SK-N-SH treated with all-trans-retinoic acid at 6 μM for 48 hours (cell line): ENCODE measurements at regions not wholly inside any gene's neighbourhood (a gene's known extent, or its start where the extent isn't known, plus 50 kb on each side); places are given as distances from the start of the nearest gene placed in this dataset.

Source experiments
- ATAC-seq: fragments of 200-7000 bp; cut with Tn5 transposase; 3 replicates; pipeline ENCODE4 v1.9.1; 2020; ENCODE audit warnings: mild to moderate bottlenecking, moderate library complexity
- ARNTL ChIP-seq: fragments of 450-650 bp; formaldehyde crosslinking; IDR thresholded peaks from 2 replicates; pipeline ENCODE4 v1.5.0; 2020; ENCODE audit warnings: low read depth, mild to moderate bottlenecking, moderate library complexity, borderline replicate concordance
- BACH2 ChIP-seq: fragments of 250-450 bp; sonication (Bioruptor Pico); IDR thresholded peaks from 2 replicates; pipeline ENCODE4 v1.9.0; 2021; ENCODE audit warnings: mild to moderate bottlenecking, borderline replicate concordance
- CREB5 ChIP-seq: fragments of 250-450 bp; sonication (Bioruptor Pico); IDR thresholded peaks from 2 replicates; pipeline ENCODE4 v1.5.1; 2020; ENCODE audit warnings: low read depth, mild to moderate bottlenecking, moderate library complexity
- CSRNP3 ChIP-seq: fragments of 250-450 bp; sonication (Bioruptor Pico); IDR thresholded peaks from 2 replicates; pipeline ENCODE4 v1.5.1; 2021; ENCODE audit warnings: mild to moderate bottlenecking, moderate library complexity
- ESRRG ChIP-seq: fragments of 250-450 bp; sonication (Bioruptor Pico); IDR thresholded peaks from 2 replicates; pipeline ENCODE4 v1.6.1; 2021; ENCODE audit warnings: mild to moderate bottlenecking
- ISL1 ChIP-seq: fragments of 250-450 bp; sonication (Bioruptor Pico); IDR thresholded peaks from 2 replicates; pipeline ENCODE4 v2.1.2; 2022; ENCODE audit warnings: mild to moderate bottlenecking, moderate library complexity
- OSR1 ChIP-seq: fragments of 250-450 bp; sonication (Bioruptor Pico); IDR thresholded peaks from 2 replicates; pipeline ENCODE4 v1.8.0; 2022; ENCODE audit warnings: moderate library complexity, mild to moderate bottlenecking, inconsistent platforms
- PATZ1 ChIP-seq: fragments of 250-450 bp; sonication (Bioruptor Pico); IDR thresholded peaks from 2 replicates; pipeline ENCODE4 v1.8.0; 2020; ENCODE audit warnings: mild to moderate bottlenecking, moderate library complexity, borderline replicate concordance
- POU6F1 ChIP-seq: fragments of 250-450 bp; sonication (Bioruptor Pico); IDR thresholded peaks from 2 replicates; pipeline ENCODE4 v1.8.0; 2021; ENCODE audit warnings: low read depth, mild to moderate bottlenecking, moderate library complexity, borderline replicate concordance
- PPARA ChIP-seq: fragments of 250-450 bp; sonication (Bioruptor Pico); IDR thresholded peaks from 2 replicates; pipeline ENCODE4 v1.5.0; 2020; ENCODE audit warnings: mild to moderate bottlenecking, borderline replicate concordance
- RARB ChIP-seq: fragments of 250-450 bp; sonication (Bioruptor Pico); IDR thresholded peaks from 2 replicates; pipeline ENCODE4 v1.8.0; 2021; ENCODE audit warnings: mild to moderate bottlenecking, moderate library complexity
- SNAI2 ChIP-seq: fragments of 250-450 bp; sonication (Bioruptor Pico); IDR thresholded peaks from 2 replicates; pipeline ENCODE4 v1.5.0; 2020; ENCODE audit warnings: mild to moderate bottlenecking, moderate library complexity
- TCF4 ChIP-seq: fragments of 250-450 bp; sonication (Bioruptor Pico); IDR thresholded peaks from 2 replicates; pipeline ENCODE4 v1.8.0; 2021; ENCODE audit warnings: mild to moderate bottlenecking, moderate library complexity, borderline replicate concordance
- TOX ChIP-seq: fragments of 250-450 bp; sonication (Bioruptor Pico); IDR thresholded peaks from 2 replicates; pipeline ENCODE4 v1.8.0; 2021; ENCODE audit warnings: mild to moderate bottlenecking, moderate library complexity, borderline replicate concordance
- TSHZ2 ChIP-seq: fragments of 250-450 bp; sonication (Bioruptor Pico); IDR thresholded peaks from 2 replicates; pipeline ENCODE4 v1.5.0; 2020; ENCODE audit warnings: mild to moderate bottlenecking, moderate library complexity
- ZC3H10 ChIP-seq: fragments of 250-450 bp; sonication (Bioruptor Pico); IDR thresholded peaks from 2 replicates; pipeline ENCODE4 v1.5.1; 2021; ENCODE audit warnings: mild to moderate bottlenecking, moderate library complexity
- ZFP30 ChIP-seq: fragments of 450-650 bp; formaldehyde crosslinking; IDR thresholded peaks from 2 replicates; pipeline ENCODE4 v1.5.0; 2022; ENCODE audit warnings: mild to moderate bottlenecking, moderate library complexity
- ZNF70 ChIP-seq: fragments of 450-650 bp; formaldehyde crosslinking; IDR thresholded peaks from 2 replicates; pipeline ENCODE4 v1.5.0; 2020; ENCODE audit warnings: mild to moderate bottlenecking, moderate library complexity
- ZNF8 ChIP-seq: fragments of 450-650 bp; formaldehyde crosslinking; IDR thresholded peaks from 2 replicates; pipeline ENCODE4 v1.5.0; 2020; ENCODE audit warnings: mild to moderate bottlenecking, moderate library complexity

GRCh38 chr10:23976275-23976674 is 232.7 kb upstream of the KIAA1217 start:
- ATAC-seq: no peak
- TF ChIP-seq RARB (CRISPR knock-in tag) (no peak), PPARA (no peak), CSRNP3 (no peak), OSR1 (CRISPR knock-in tag) (no peak), TCF4 (no peak), ZNF8 (CRISPR knock-in tag) (no peak), ZNF70 (CRISPR knock-in tag) (no peak), ARNTL (CRISPR knock-in tag) (no peak), TSHZ2 (CRISPR knock-in tag) (no peak), ZFP30 (CRISPR knock-in tag) (no peak), POU6F1 (CRISPR knock-in tag) (no peak), SNAI2 (CRISPR knock-in tag) (no peak), CREB5 (CRISPR knock-in tag) (no peak)

GRCh38 chr10:23978317-23978716 is 230.6 kb upstream of the KIAA1217 start:
- no peak for TF ChIP-seq OSR1 (CRISPR knock-in tag)
- no peak for TF ChIP-seq TOX (CRISPR knock-in tag)
- no peak for TF ChIP-seq BACH2 (CRISPR knock-in tag)
- no peak for TF ChIP-seq PATZ1
- no peak for TF ChIP-seq PPARA
- no peak for TF ChIP-seq ISL1 (CRISPR knock-in tag)
- TF ChIP-seq ZC3H10 (CRISPR knock-in tag): no peak
- TF ChIP-seq ESRRG (CRISPR knock-in tag): no peak
- TF ChIP-seq CSRNP3: no peak
- no peak for TF ChIP-seq ZNF70 (CRISPR knock-in tag)
- TF ChIP-seq ZFP30 (CRISPR knock-in tag): no peak
- no peak for TF ChIP-seq SNAI2 (CRISPR knock-in tag)
- no peak for ATAC-seq

- TF ChIP-seq ARNTL (CRISPR knock-in tag) (no peak), CSRNP3 (no peak), RARB (CRISPR knock-in tag) (no peak), SNAI2 (CRISPR knock-in tag) (no peak), TOX (CRISPR knock-in tag) (no peak), ZNF70 (CRISPR knock-in tag) (no peak)
- ATAC-seq: peak; percentile 40; the same call in 2 of the 3 replicates
Measured at GRCh38 chr10:23980094-23980493, 228.8 kb upstream of the KIAA1217 start.
